GM12878 (cell line): ENCODE measurements at regions not wholly inside any gene's neighbourhood (a gene's known extent, or its start where the extent isn't known, plus 50 kb on each side); places are given as distances from the start of the nearest gene placed in this dataset.

Experiments used
- BRCA1 ChIP-seq: IDR thresholded peaks from 2 replicates; pipeline ENCODE4 v1.6.1; 2011; ENCODE audit warnings: low read depth, low read length, improper control_type of control experiment
- EZH2 ChIP-seq: IDR thresholded peaks from 2 replicates; pipeline ENCODE4 v1.6.1; 2012; ENCODE audit warnings: low read depth, mild to moderate bottlenecking, control low read depth, inconsistent platforms, low read length, borderline replicate concordance; ENCODE audit not compliant: control insufficient read depth
- HDAC2 ChIP-seq: fragments of 200-600 bp; sonication (generic); IDR thresholded peaks from 2 replicates; pipeline ENCODE4 v1.6.1; 2017
- JUND ChIP-seq: IDR thresholded peaks from 2 replicates; pipeline ENCODE4 v1.6.1; 2012; ENCODE audit warnings: low read depth, mild to moderate bottlenecking, low read length, improper control_type of control experiment, moderate library complexity
- RFX5 ChIP-seq: IDR thresholded peaks from 2 replicates; pipeline ENCODE4 v1.6.1; 2011; ENCODE audit warnings: low read depth, low read length, improper control_type of control experiment
- ZNF384 ChIP-seq: IDR thresholded peaks from 2 replicates; pipeline ENCODE4 v1.6.1; 2012; ENCODE audit warnings: low read depth, mild to moderate bottlenecking, low read length, improper control_type of control experiment, borderline replicate concordance
- TF ChIP-seq, protein P1 (sequence below), 3 experiments: IDR thresholded peaks in 2 of 3; conservative IDR thresholded peaks in 1 of 3; 2 replicates each; pipeline ENCODE4 v1.5.1; 2011; ENCODE audit warnings: low read depth in 3 of 3, low read length in 3 of 3, mild to moderate bottlenecking in 3 of 3, control low read depth in 2 of 3, moderate library complexity in 2 of 3, inconsistent platforms in 1 of 3, mixed read lengths in 1 of 3; ENCODE audit not compliant: control insufficient read depth in 2 of 3, insufficient read depth in 1 of 3; ENCODE audit errors: extremely low read depth in 1 of 3
- TF ChIP-seq, protein P2 (sequence below): fragments of 450-650 bp; IDR thresholded peaks from 2 replicates; pipeline ENCODE4 v1.6.1; 2017; ENCODE audit warnings: low read depth, mild to moderate bottlenecking, moderate library complexity

GRCh38 chr9:115414561-115414960, 296.6 kb upstream of the TNC start:
- TF ChIP-seq HDAC2: no peak
- TF ChIP-seq EZH2: no peak
- TF ChIP-seq ZNF384: no peak
- no peak for TF ChIP-seq JUND
- TF ChIP-seq RFX5: no peak
- TF ChIP-seq, protein P1, sequence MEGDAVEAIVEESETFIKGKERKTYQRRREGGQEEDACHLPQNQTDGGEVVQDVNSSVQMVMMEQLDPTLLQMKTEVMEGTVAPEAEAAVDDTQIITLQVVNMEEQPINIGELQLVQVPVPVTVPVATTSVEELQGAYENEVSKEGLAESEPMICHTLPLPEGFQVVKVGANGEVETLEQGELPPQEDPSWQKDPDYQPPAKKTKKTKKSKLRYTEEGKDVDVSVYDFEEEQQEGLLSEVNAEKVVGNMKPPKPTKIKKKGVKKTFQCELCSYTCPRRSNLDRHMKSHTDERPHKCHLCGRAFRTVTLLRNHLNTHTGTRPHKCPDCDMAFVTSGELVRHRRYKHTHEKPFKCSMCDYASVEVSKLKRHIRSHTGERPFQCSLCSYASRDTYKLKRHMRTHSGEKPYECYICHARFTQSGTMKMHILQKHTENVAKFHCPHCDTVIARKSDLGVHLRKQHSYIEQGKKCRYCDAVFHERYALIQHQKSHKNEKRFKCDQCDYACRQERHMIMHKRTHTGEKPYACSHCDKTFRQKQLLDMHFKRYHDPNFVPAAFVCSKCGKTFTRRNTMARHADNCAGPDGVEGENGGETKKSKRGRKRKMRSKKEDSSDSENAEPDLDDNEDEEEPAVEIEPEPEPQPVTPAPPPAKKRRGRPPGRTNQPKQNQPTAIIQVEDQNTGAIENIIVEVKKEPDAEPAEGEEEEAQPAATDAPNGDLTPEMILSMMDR (IDR thresholded peaks at IDR 0.05 in 2 of 3, conservative IDR thresholded peaks at IDR 0.05 in 1 of 3; ENCODE audit: control insufficient read depth in 2 of 3, extremely low read depth in 1 of 3, insufficient read depth in 1 of 3, low read depth in 3 of 3, low read length in 3 of 3): no peak
- TF ChIP-seq BRCA1: no peak
- TF ChIP-seq, protein P2, sequence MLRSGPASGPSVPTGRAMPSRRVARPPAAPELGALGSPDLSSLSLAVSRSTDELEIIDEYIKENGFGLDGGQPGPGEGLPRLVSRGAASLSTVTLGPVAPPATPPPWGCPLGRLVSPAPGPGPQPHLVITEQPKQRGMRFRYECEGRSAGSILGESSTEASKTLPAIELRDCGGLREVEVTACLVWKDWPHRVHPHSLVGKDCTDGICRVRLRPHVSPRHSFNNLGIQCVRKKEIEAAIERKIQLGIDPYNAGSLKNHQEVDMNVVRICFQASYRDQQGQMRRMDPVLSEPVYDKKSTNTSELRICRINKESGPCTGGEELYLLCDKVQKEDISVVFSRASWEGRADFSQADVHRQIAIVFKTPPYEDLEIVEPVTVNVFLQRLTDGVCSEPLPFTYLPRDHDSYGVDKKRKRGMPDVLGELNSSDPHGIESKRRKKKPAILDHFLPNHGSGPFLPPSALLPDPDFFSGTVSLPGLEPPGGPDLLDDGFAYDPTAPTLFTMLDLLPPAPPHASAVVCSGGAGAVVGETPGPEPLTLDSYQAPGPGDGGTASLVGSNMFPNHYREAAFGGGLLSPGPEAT: no peak
